ENCODE measurements at regions not wholly inside any gene's neighbourhood (a gene's known extent, or its start where the extent isn't known, plus 50 kb on each side); places are given as distances from the start of the nearest gene placed in this dataset.

DNA sequence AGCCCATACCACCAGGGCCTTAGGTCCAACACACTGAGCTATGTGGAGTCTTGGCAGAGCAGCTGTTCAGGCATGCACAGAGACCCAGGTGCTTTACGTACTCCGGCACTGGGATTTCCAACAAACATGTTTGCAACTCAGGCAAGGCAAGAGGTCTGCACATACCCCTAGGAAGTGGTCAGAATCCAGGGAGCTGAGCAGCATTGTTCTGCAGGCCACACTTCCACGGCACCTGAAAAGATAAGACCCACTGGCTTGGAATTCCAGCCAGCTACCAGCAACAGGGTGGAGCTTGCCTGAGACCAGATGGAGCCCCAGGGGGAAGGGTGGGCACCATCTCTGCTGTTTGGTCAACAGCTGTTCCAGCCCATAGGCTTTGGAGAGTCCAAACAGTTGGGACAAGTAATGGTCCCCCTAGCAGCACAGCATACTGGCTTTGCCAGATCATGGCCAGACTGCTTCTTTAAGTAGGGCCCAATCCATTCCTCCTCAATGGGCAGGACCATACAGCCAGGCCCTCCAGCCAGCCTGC is 51.7 kb upstream of the LRRC8B start:
- Mint-ChIP-seq H3K27me3 (peaks cover 19% of the 10 kb centered on the region), H3K4me1 (no peaks in the 10 kb centered on the region), H3K4me3 (no peak overlapping the region), H3K9me3 (peaks cover 0 to 13% (median 12%) of the 10 kb centered on the region in 3 donors), H3K36me3 (peaks cover 11% of the 10 kb centered on the region), H3K27ac (peak overlapping the region in 1 of 3 donors; percentile 25)
